ENCODE measurements at regions not wholly inside any gene's neighbourhood (a gene's known extent, or its start where the extent isn't known, plus 50 kb on each side); places are given as distances from the start of the nearest gene placed in this dataset.

- TF ChIP-seq POLR2A (IDR thresholded peaks at IDR 0.05) (no peak), CTCF (IDR thresholded peaks at IDR 0.05) (no peak)
Measured at GRCh38 chr4:18942874-18943273, 921.3 kb upstream of the LCORL start.

Data from adrenal gland (tissue), 5 donors.